ENCODE measurements at regions not wholly inside any gene's neighbourhood (a gene's known extent, or its start where the extent isn't known, plus 50 kb on each side); places are given as distances from the start of the nearest gene placed in this dataset.

DNA sequence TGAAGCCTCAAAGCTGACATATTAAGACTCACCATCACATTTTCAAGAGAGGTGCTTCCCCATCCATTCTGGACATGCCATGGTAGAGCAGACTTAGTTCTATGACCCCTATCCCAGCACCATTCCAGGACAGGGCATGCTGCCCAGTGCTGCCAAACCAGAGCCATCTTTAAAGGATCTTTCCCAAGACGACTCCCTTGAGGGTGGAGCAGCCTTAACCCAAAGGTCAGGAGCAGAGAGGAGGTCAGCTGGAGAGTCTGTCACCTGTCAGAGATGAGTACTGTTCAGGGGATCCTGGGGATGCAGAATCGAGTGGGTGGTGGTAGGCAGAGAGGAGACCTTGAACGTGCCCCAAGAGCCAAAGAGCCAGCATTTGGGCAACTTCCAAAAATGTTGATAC, 459.8 kb downstream of the STK39 start:
- TF ChIP-seq, protein P1, sequence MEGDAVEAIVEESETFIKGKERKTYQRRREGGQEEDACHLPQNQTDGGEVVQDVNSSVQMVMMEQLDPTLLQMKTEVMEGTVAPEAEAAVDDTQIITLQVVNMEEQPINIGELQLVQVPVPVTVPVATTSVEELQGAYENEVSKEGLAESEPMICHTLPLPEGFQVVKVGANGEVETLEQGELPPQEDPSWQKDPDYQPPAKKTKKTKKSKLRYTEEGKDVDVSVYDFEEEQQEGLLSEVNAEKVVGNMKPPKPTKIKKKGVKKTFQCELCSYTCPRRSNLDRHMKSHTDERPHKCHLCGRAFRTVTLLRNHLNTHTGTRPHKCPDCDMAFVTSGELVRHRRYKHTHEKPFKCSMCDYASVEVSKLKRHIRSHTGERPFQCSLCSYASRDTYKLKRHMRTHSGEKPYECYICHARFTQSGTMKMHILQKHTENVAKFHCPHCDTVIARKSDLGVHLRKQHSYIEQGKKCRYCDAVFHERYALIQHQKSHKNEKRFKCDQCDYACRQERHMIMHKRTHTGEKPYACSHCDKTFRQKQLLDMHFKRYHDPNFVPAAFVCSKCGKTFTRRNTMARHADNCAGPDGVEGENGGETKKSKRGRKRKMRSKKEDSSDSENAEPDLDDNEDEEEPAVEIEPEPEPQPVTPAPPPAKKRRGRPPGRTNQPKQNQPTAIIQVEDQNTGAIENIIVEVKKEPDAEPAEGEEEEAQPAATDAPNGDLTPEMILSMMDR (IDR thresholded peaks at IDR 0.05), result no peak
- no peak for TF ChIP-seq POLR2A (IDR thresholded peaks at IDR 0.05)
- TF ChIP-seq POLR2AphosphoS5 (IDR thresholded peaks at IDR 0.05), result no peak
